T-helper 1 cell treated with Interleukin-12 subunit alpha and Interleukin-12 subunit beta and Interleukin-4 antibody, amounts not matched to agents 30 μg/mL and 1 μg/mL, for 36 hours (primary cell): ENCODE measurements at regions not wholly inside any gene's neighbourhood (a gene's known extent, or its start where the extent isn't known, plus 50 kb on each side); places are given as distances from the start of the nearest gene placed in this dataset.
"Not testable (repeated sequence)": the region's sequence is repeated elsewhere in the genome, so short reads cannot be mapped to it uniquely, and the experiment has no call there.

ENCODE experiments used
- H3K27ac Mint-ChIP-seq: one replicate; pipeline ENCODE4 v1.8.0; 2021; ENCODE audit warnings: mild to moderate bottlenecking, mixed read lengths
- H3K27me3 Mint-ChIP-seq: one replicate; pipeline ENCODE4 v1.8.0; 2021; ENCODE audit warnings: low read depth, mixed read lengths
- H3K36me3 Mint-ChIP-seq: one replicate; pipeline ENCODE4 v1.8.0; 2021; ENCODE audit warnings: low read depth, mixed read lengths
- H3K4me1 Mint-ChIP-seq: one replicate; pipeline ENCODE4 v1.8.0; 2021; ENCODE audit warnings: low read depth, mixed read lengths
- H3K4me3 Mint-ChIP-seq: one replicate; pipeline ENCODE4 v1.8.0; 2021; ENCODE audit warnings: mild to moderate bottlenecking, moderate library complexity, mixed read lengths
- H3K9me3 Mint-ChIP-seq: one replicate; pipeline ENCODE4 v1.8.0; 2021; ENCODE audit warnings: mixed read lengths

DNA sequence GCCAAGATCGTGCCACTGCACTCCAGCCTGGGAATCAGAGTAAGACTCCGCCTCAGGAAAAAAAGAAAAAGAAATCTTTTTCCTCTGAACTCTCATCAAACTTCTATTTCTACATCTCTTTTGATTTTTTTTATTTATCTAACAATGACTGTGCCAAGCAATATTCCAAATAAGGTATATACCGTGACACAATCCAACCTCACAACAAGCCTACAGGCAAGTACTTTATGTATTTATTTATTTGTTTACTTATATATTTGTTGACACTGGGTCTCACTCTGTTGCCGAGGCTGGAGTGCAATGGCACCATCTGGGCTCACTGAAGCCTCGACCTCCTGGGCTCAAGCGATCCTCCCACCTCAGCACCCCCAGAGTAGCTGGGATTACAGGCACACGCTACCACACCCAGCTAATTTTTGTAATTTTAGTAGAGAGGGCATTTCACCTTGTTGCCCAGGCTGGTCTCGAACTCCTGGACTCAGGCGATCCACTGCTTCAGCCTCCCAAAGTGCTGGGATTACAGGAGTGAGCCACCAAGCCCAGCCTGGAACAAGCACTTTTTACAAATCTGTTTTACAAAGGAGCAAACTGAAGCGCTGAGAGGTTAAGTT lies 94.9 kb upstream of the CHD2 start:
- Mint-ChIP-seq H3K27ac (no peak overlapping the region), H3K4me1 (peaks cover 34% of the 10 kb centered on the region), H3K4me3 (no peak overlapping the region), H3K36me3 (peaks cover 4% of the 10 kb centered on the region), H3K27me3 (no peaks in the 10 kb centered on the region), H3K9me3 (no peaks in the 10 kb centered on the region)

GRCh38 chr15:92806171-92806570 lies 94.0 kb upstream of the CHD2 start:
- peak overlapping the region; percentile 27 for H3K27ac Mint-ChIP-seq
- not testable (repeated sequence) for H3K36me3 Mint-ChIP-seq, H3K9me3 Mint-ChIP-seq, H3K27me3 Mint-ChIP-seq
- H3K4me1 Mint-ChIP-seq = peaks cover 39% of the 10 kb centered on the region
- peak overlapping the region; percentile 57 for H3K4me3 Mint-ChIP-seq

GRCh38 chr15:92806763-92807162 lies 93.4 kb upstream of the CHD2 start:
- no peak overlapping the region for H3K27ac Mint-ChIP-seq
- peaks cover 40% of the 10 kb centered on the region for H3K4me1 Mint-ChIP-seq
- H3K9me3 Mint-ChIP-seq = no peaks in the 10 kb centered on the region
- H3K36me3 Mint-ChIP-seq = peaks cover 4% of the 10 kb centered on the region
- no peaks in the 10 kb centered on the region for H3K27me3 Mint-ChIP-seq
- H3K4me3 Mint-ChIP-seq = no peak overlapping the region

DNA sequence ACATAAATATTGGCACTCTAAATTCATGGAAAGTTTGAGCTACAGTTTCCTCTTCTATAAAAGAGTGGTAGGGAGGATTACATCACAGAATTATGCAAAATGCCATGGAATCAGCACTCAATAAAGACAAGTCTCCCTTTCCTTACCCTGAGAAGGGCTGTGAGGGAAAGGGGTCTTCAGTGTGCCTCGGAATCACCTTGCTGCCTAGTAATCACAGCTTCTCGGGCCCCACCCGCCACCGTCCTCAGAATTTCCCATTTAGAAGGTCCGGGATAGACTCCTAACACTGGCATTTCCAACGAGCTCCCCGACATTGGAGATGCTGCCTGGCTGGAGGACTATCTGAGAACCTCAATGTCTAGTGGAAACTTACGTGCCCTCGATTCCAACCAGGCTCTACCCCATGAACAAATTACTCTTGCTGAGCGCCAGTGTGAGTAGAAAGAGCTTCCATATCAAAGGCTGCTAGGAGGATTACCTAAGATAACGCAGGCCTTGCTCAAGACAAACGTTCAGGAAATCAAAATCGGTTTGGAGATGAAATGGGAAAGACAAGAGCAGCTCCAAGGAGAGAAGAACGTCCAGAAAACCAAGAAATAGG lies 92.1 kb upstream of the CHD2 start:
- Mint-ChIP-seq H3K36me3 (peaks cover 4% of the 10 kb centered on the region), H3K9me3 (no peaks in the 10 kb centered on the region), H3K4me1 (peaks cover 41% of the 10 kb centered on the region), H3K27me3 (no peaks in the 10 kb centered on the region), H3K4me3 (peak overlapping the region; percentile 87), H3K27ac (peak overlapping the region; percentile 92)

GRCh38 chr15:92808598-92809063 lies 91.5 kb upstream of the CHD2 start:
- Mint-ChIP-seq H3K4me3 (peak overlapping the region; percentile 87), H3K4me1 (peaks cover 44% of the 10 kb centered on the region), H3K27ac (peak overlapping the region; percentile 92), H3K36me3 (peaks cover 4% of the 10 kb centered on the region), H3K27me3 (no peaks in the 10 kb centered on the region), H3K9me3 (no peaks in the 10 kb centered on the region)

DNA sequence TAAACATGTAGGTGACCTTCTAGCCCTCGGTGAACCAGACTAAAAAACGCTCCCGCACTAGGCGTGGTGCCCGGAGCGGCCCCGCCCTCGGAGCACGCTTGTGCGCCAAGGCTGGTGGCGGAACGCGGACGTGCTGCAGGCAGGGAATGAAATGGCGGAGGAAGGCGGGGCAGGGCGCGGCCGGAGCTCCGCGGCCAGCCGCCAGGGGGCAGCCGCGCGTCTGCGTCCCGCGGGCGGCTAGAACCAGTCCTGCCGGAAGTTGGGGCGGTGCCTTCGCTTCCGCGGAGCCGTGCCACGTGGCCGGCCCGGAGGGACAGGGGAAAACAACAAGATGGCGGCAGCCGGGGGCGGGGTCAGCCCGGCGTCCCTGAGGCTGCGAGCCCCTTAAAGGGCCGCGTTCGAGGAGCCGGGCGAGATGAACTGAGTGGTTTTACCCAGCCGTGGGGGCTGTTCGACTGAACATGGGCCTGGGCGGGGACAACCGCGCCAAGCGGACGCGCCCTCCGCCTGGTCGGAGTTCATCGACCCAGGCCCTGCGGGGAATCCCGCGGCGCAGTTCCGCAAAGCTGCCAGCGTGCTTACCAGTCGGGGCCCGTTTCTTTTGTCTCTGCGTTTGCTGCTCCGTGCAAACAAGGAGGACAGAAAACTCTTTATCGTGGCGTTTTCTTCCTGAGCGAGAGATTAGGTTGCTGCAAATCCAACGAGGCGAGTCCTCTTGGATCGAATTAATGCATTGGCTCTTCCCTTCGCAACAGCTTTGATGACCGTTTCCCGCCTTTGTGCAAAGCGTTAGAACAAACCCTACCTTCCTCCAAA lies 90.9 kb upstream of the CHD2 start:
- H3K27ac Mint-ChIP-seq = peak overlapping the region; percentile 92
- H3K4me3 Mint-ChIP-seq = peak overlapping the region; percentile 87
- peaks cover 41% of the 10 kb centered on the region for H3K4me1 Mint-ChIP-seq
- no peaks in the 10 kb centered on the region for H3K27me3 Mint-ChIP-seq
- H3K36me3 Mint-ChIP-seq = peaks cover 4% of the 10 kb centered on the region
- no peaks in the 10 kb centered on the region for H3K9me3 Mint-ChIP-seq

DNA sequence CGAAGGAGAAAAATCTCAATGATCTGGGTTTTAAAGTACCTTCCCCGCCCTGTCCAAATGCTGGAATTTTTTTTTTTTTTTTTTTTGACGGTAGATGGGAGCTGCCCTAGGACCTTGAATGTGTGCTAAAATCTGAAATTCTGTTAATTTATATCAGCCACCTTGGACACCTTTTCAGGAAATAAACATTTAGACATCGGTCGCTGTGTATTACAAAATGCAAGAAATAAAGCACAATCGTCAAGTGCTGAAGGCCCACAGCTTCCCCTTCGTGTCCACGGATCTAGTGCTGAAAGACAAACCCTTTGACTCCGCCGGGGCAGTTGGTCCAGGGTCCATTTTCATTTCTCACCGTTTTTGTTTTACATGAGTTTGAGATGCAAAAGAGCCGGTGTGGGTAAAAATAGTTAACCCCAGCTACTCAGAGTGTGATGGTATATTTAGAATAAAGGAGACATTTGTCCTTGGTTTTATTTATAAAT lies 90.2 kb upstream of the CHD2 start:
- Mint-ChIP-seq H3K27me3 (no peaks in the 10 kb centered on the region), H3K9me3 (no peaks in the 10 kb centered on the region), H3K36me3 (peaks cover 4% of the 10 kb centered on the region), H3K4me1 (peaks cover 40% of the 10 kb centered on the region), H3K4me3 (peak overlapping the region; percentile 87), H3K27ac (peak overlapping the region; percentile 92)

- Mint-ChIP-seq H3K27me3 (no peaks in the 10 kb centered on the region), H3K4me3 (peak overlapping the region; percentile 87), H3K9me3 (no peaks in the 10 kb centered on the region), H3K4me1 (peaks cover 40% of the 10 kb centered on the region), H3K27ac (peak overlapping the region; percentile 92), H3K36me3 (peaks cover 4% of the 10 kb centered on the region)
These were observed 89.5 kb upstream of the CHD2 start for GRCh38 chr15:92810418-92811138.

DNA sequence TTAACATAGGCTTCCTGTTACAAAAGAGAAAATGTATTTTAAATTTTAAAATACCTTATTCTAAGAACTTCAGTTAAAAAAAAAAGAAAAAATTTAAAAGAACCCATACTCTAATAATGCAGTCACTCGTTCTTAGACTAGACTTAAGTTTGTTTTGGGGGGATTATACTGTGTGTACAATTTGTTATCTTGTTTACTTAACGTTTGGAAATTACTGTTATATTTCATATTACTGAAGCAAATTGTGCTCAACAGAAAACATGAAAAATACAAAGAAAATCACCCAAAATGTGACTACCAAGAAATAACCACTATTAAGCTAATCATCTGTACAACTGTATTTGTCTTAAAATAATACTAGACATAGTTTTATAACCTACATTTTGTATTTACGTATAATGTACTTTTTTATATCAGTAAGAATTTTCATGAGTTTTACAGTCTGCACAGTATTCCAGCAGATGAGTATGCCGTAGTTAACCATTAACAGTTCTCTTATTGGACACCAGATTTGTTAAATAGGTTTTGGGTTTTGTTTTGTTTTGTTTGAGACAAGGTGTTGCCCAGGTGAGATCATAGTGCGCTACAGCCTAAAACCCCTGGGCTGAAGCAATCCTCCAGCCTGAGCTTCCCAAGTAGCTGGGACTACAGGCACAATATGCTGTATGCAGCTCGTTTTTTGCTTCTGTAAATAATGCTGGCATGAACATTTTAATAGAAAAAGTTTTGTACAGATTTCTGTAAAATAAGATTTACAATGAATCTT lies 88.8 kb upstream of the CHD2 start:
- Mint-ChIP-seq H3K9me3 (no peaks in the 10 kb centered on the region), H3K27ac (peak overlapping the region; percentile 92), H3K4me1 (peaks cover 39% of the 10 kb centered on the region)

DNA sequence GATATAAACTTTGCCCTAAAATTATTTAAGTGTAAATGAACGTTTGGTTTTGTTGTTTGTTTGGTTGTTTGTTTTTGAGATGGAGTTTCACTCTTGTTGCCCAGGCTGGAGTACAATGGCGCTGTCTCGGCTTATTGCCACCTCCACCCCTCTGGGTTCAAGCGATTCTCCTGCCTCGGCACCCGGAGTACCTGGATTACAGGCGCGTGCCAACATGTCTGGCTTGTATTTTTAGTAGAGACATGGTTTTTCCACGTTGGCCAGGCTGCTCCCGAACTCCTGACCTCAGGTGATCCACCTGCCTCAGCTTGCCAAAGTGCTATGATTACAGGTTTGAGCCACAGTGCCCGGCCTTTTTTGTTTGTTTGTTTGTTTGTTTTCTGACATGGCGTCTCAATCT lies 87.9 kb upstream of the CHD2 start:
- Mint-ChIP-seq H3K4me3 (peak overlapping the region; percentile 21), H3K36me3 (peaks cover 2% of the 10 kb centered on the region), H3K4me1 (peaks cover 38% of the 10 kb centered on the region), H3K27ac (peak overlapping the region; percentile 92), H3K9me3 (no peaks in the 10 kb centered on the region), H3K27me3 (no peaks in the 10 kb centered on the region)

More for the DNA sequence above, 88.8 kb upstream of the CHD2 start:
- Mint-ChIP-seq H3K27me3 (no peaks in the 10 kb centered on the region), H3K36me3 (peaks cover 3% of the 10 kb centered on the region), H3K4me3 (peak overlapping the region; percentile 87)

GRCh38 chr15:92813485-92813884 lies 86.6 kb upstream of the CHD2 start:
- Mint-ChIP-seq H3K4me1 (peaks cover 41% of the 10 kb centered on the region), H3K9me3 (no peaks in the 10 kb centered on the region), H3K27me3 (no peaks in the 10 kb centered on the region), H3K27ac (peak overlapping the region; percentile 71), H3K4me3 (peak overlapping the region; percentile 61), H3K36me3 (no peaks in the 10 kb centered on the region)

DNA sequence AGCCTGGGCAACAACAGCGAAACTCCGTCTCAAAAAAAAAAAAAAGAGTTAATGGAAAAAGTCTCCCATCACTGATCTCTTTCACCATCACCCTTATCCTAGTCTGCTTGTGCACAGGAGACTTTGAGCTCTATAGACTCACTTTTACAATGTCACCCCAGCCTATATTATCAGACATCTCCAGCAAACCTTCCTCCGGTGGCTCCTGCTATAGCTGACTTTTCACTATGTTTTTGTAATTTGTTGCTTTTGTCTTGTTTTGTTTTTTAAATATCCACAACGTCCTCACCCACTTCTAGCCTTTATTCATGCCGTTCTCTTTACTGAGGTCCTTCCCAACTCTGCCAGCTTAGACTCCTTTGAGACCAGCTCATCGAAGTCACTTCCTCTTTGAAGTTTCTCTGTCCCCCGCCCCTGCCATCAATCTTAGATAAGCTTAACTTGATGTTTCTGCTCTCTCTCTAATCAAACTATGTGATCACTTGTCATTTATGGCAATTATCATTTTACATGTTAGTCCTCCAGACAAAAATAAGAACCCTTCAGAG lies 82.7 kb upstream of the CHD2 start:
- Mint-ChIP-seq H3K9me3 (no peaks in the 10 kb centered on the region), H3K36me3 (no peaks in the 10 kb centered on the region), H3K27me3 (no peaks in the 10 kb centered on the region), H3K4me1 (peaks cover 48% of the 10 kb centered on the region), H3K27ac (peak overlapping the region; percentile 84), H3K4me3 (peak overlapping the region; percentile 52)

- Mint-ChIP-seq H3K4me1 (peaks cover 46% of the 10 kb centered on the region), H3K27ac (peak overlapping the region; percentile 92), H3K4me3 (peak overlapping the region; percentile 82), H3K27me3 (no peaks in the 10 kb centered on the region), H3K36me3 (no peaks in the 10 kb centered on the region), H3K9me3 (no peaks in the 10 kb centered on the region)
These were observed 81.4 kb upstream of the CHD2 start for GRCh38 chr15:92818651-92819277.
